ENCODE measurements at regions not wholly inside any gene's neighbourhood (a gene's known extent, or its start where the extent isn't known, plus 50 kb on each side); places are given as distances from the start of the nearest gene placed in this dataset.

DNA sequence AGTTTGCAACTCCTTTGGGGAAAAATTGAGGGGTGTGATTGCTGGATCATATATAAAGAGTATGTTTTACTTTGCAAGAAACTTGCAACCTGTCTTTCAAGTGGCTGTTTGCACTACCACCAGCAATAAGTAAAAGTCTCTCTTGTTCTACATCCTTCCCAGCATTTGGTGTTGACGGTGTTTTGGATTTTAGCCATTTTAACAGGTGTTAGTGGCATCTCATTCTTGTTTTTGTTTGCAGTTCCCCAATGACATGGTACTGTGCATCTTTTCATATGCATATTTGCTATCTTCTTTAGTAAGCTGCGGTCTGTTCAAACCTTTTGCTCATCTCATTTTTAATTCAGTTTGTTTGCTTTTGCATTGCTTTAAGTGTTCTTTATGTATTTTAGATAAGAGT lies 535.5 kb downstream of the LRRIQ3 start:
- no peaks in the 10 kb centered on the region for H3K9me3 ChIP-seq (replicated peaks; ENCODE audit: control insufficient read depth, insufficient read depth, low read length)
- H3K4me2 ChIP-seq (ENCODE audit: control insufficient read depth, insufficient read depth), result no peak overlapping the region
- no peak overlapping the region for H3K27ac ChIP-seq (ENCODE audit: control insufficient read depth, insufficient read depth)
- TF ChIP-seq MTA3 (IDR thresholded peaks at IDR 0.05; ENCODE audit: borderline replicate concordance, low read length) (no peak), NBN (IDR thresholded peaks at IDR 0.05) (no peak), USF2 (IDR thresholded peaks at IDR 0.05; ENCODE audit: borderline replicate concordance, low read depth, low read length) (no peak)
- ATAC-seq, result no peak
- ChIA-PET CTCF (no interaction called here), SMC1A (ENCODE audit: uncharacterized antibody, unreplicated experiment) (no interaction called here), POLR2A (no interaction called here), RAD21 (ENCODE audit: unreplicated experiment) (no interaction called here)
- no TSS peak for BruUV-seq (replicated peaks)
- no peaks in the 10 kb centered on the region for H3K36me3 ChIP-seq (ENCODE audit: control insufficient read depth in 2 of 2, insufficient read depth in 2 of 2, low read length in 1 of 2)
- no peaks in the 10 kb centered on the region for H3K79me2 ChIP-seq (ENCODE audit: control insufficient read depth, insufficient read depth, low read length)
- no peaks in the 10 kb centered on the region for H3K27me3 ChIP-seq (replicated peaks in 1 of 2; ENCODE audit: control insufficient read depth in 2 of 2, insufficient read depth in 2 of 2, low read length in 1 of 2)
- DNase-seq (ENCODE audit: low read depth, low spot score), result no peak
- H2AFZ ChIP-seq (ENCODE audit: control insufficient read depth, low read depth, low read length), result no peak overlapping the region
- FAIRE-seq, result no peak
- intact Hi-C loops (cut with micrococcal nuclease; ENCODE audit: unreplicated experiment) (no loop called here), in situ Hi-C loops (cut with MboI) (no loop called here)
- H3K4me3 ChIP-seq, result no peak overlapping the region
- 40% methylated on average over 2 of the region's 2 CpGs for WGBS (ENCODE audit: insufficient coverage, insufficient replicate concordance, low lambda C conversion rate, missing lambda C conversion rate)
- H3K9ac ChIP-seq (ENCODE audit: control insufficient read depth, insufficient read depth, low read length), result no peak overlapping the region
- H4K20me1 ChIP-seq (ENCODE audit: control insufficient read depth, insufficient read depth), result no peaks in the 10 kb centered on the region
- H3K4me1 ChIP-seq (ENCODE audit: control insufficient read depth, insufficient read depth, low read length), result no peaks in the 10 kb centered on the region

DNA sequence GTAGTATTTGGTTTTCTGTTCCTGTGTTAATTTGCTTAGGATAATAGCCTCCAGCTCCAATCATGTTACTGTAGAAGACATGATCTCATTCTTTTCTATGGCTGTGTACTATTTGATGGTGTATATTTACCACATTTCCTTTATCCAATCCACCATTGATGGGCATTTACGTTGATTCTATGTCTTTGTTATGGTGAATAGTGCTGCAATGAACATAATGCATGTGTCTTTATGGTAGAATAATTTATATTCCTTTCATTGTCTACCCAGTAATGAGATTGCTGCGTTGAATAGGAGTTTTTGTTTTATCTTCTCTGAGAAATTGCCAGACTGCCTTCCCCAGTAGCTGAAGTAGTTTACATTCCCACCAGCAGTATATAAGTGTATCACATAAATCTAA lies 538.8 kb downstream of the LRRIQ3 start:
- Histone ChIP-seq H3K4me1 (ENCODE audit: control insufficient read depth, insufficient read depth, low read length) (no peaks in the 10 kb centered on the region), H3K4me3 (no peak overlapping the region), H3K9ac (ENCODE audit: control insufficient read depth, insufficient read depth, low read length) (no peak overlapping the region), H3K27ac (ENCODE audit: control insufficient read depth, insufficient read depth) (no peak overlapping the region), H3K27me3 (replicated peaks in 1 of 2; ENCODE audit: control insufficient read depth in 2 of 2, insufficient read depth in 2 of 2, low read length in 1 of 2) (no peaks in the 10 kb centered on the region), H3K79me2 (ENCODE audit: control insufficient read depth, insufficient read depth, low read length) (no peaks in the 10 kb centered on the region), H4K20me1 (ENCODE audit: control insufficient read depth, insufficient read depth) (no peaks in the 10 kb centered on the region), H3K36me3 (ENCODE audit: control insufficient read depth in 2 of 2, insufficient read depth in 2 of 2, low read length in 1 of 2) (no peaks in the 10 kb centered on the region), H3K4me2 (ENCODE audit: control insufficient read depth, insufficient read depth) (no peak overlapping the region), H2AFZ (ENCODE audit: control insufficient read depth, low read depth, low read length) (no peak overlapping the region), H3K9me3 (replicated peaks; ENCODE audit: control insufficient read depth, insufficient read depth, low read length) (no peaks in the 10 kb centered on the region)
- in situ Hi-C loops (cut with MboI) (no loop called here), intact Hi-C loops (cut with micrococcal nuclease; ENCODE audit: unreplicated experiment) (no loop called here)
- RAD21 ChIA-PET (ENCODE audit: unreplicated experiment), result no interaction called here
- no TSS peak for BruUV-seq (replicated peaks)
- WGBS (ENCODE audit: insufficient coverage, insufficient replicate concordance, low lambda C conversion rate, missing lambda C conversion rate), result 0% methylated on average over 2 of the region's 2 CpGs
- SMC1A ChIA-PET (ENCODE audit: uncharacterized antibody, unreplicated experiment), result no interaction called here
- CTCF ChIA-PET, result interaction anchor here (1.2 kb wide), 1 partner anchor 16 kb away, joined by 6 read pairs; no protein-coding TSS in a partner anchor
- ATAC-seq (no peak), DNase-seq (ENCODE audit: low read depth, low spot score) (no peak), FAIRE-seq (no peak)
- POLR2A ChIA-PET, result no interaction called here
- TF ChIP-seq EZH2 (IDR thresholded peaks at IDR 0.05; ENCODE audit: borderline replicate concordance, control insufficient read depth, low read depth, low read length) (no peak), RFX5 (IDR thresholded peaks at IDR 0.05; ENCODE audit: low read depth, low read length) (no peak)
